Transverse colon (tissue), 3 donors: ENCODE measurements at regions not wholly inside any gene's neighbourhood (a gene's known extent, or its start where the extent isn't known, plus 50 kb on each side); places are given as distances from the start of the nearest gene placed in this dataset.

Source experiments
- CTCF ChIP-seq, 5 experiments: fragments of 200-600 bp in 3 of 5; fragments of 450-650 bp in 2 of 5; sonication (generic) in 3 of 5; IDR thresholded peaks; 1 replicate in 2 of 5; 2 replicates in 3 of 5; pipeline ENCODE4 v1.5.1; 2016 to 2017; ENCODE audit warnings: antibody characterized with exemption in 5 of 5, inconsistent platforms in 3 of 5, mild to moderate bottlenecking in 2 of 5, moderate library complexity in 1 of 5
- POLR2A ChIP-seq: fragments of 450-650 bp; IDR thresholded peaks from one replicate; pipeline ENCODE4 v1.6.1; 2016; ENCODE audit warnings: antibody characterized with exemption, mild to moderate bottlenecking, moderate library complexity

GRCh38 chr7:114789871-114790311 lies 132.0 kb upstream of the MDFIC start:
- TF ChIP-seq POLR2A: no peak
- TF ChIP-seq CTCF (IDR thresholded peaks at IDR 0.05): no peak
